T-helper 17 cell (primary cell): ENCODE measurements at regions not wholly inside any gene's neighbourhood (a gene's known extent, or its start where the extent isn't known, plus 50 kb on each side); places are given as distances from the start of the nearest gene placed in this dataset.

Experiments
- ATAC-seq: fragments of 150-1000 bp; cut with Tn5 transposase; 2 replicates; pipeline ENCODE4 v1.10.0; 2021; ENCODE audit warnings: mild to moderate bottlenecking, moderate library complexity
- DNase-seq, 3 donors: peaks; one replicate each; pipeline versions ENCODE4 v3.0.0 to v3.0.0-alpha.2; 2020 to 2021
- H3K9me3 ChIP-seq: one replicate; pipeline ENCODE4 v1.7.0; 2013; ENCODE audit warnings: low read length, mild to moderate bottlenecking; ENCODE audit not compliant: control insufficient read depth, poor library complexity, severe bottlenecking
- H3K27ac Mint-ChIP-seq: one replicate; pipeline ENCODE4 v1.8.0; 2022; ENCODE audit warnings: mild to moderate bottlenecking, moderate library complexity, mixed read lengths
- H3K27me3 Mint-ChIP-seq: one replicate; pipeline ENCODE4 v1.8.0; 2022; ENCODE audit warnings: mixed read lengths
- H3K36me3 Mint-ChIP-seq: one replicate; pipeline ENCODE4 v1.8.0; 2022; ENCODE audit warnings: low read depth, mixed read lengths
- H3K4me1 Mint-ChIP-seq: one replicate; pipeline ENCODE4 v1.8.0; 2022; ENCODE audit warnings: mild to moderate bottlenecking, mixed read lengths
- H3K4me3 Mint-ChIP-seq: one replicate; pipeline ENCODE4 v1.8.0; 2022; ENCODE audit warnings: mild to moderate bottlenecking, moderate library complexity, mixed read lengths

GRCh38 chr6:156559162-156559690 is 218.0 kb upstream of the ARID1B start:
- no peaks in the 10 kb centered on the region for H3K27me3 Mint-ChIP-seq
- ATAC-seq (no peak), DNase-seq (no peak)
- H3K4me1 Mint-ChIP-seq: peaks cover 6% of the 10 kb centered on the region
- no peak overlapping the region for H3K27ac Mint-ChIP-seq
- H3K4me3 Mint-ChIP-seq: no peak overlapping the region
- peaks cover 2% of the 10 kb centered on the region for H3K36me3 Mint-ChIP-seq
- no peaks in the 10 kb centered on the region for H3K9me3 ChIP-seq

GRCh38 chr6:156557911-156558259 is 219.3 kb upstream of the ARID1B start:
- H3K36me3 Mint-ChIP-seq: no peaks in the 10 kb centered on the region
- no peak for ATAC-seq

GRCh38 chr6:156557251-156557910 is 219.8 kb upstream of the ARID1B start:
- no peak overlapping the region for H3K27ac Mint-ChIP-seq
- DNase-seq: no peak
- H3K4me1 Mint-ChIP-seq: peaks cover 3% of the 10 kb centered on the region
- no peaks in the 10 kb centered on the region for H3K27me3 Mint-ChIP-seq
- no peak overlapping the region for H3K4me3 Mint-ChIP-seq
- H3K9me3 ChIP-seq: no peaks in the 10 kb centered on the region
- H3K36me3 Mint-ChIP-seq: no peaks in the 10 kb centered on the region
- ATAC-seq: no peak

More at GRCh38 chr6:156557911-156558259, 219.3 kb upstream of the ARID1B start:
- no peaks in the 10 kb centered on the region for H3K9me3 ChIP-seq
- DNase-seq: no peak
- Mint-ChIP-seq H3K27me3 (no peaks in the 10 kb centered on the region), H3K4me3 (no peak overlapping the region), H3K27ac (no peak overlapping the region), H3K4me1 (peaks cover 3% of the 10 kb centered on the region)

- H3K4me1 Mint-ChIP-seq: peaks cover 3% of the 10 kb centered on the region
- no peaks in the 10 kb centered on the region for H3K27me3 Mint-ChIP-seq
- DNase-seq: no peak
- no peaks in the 10 kb centered on the region for H3K9me3 ChIP-seq
- no peak for ATAC-seq
- no peaks in the 10 kb centered on the region for H3K36me3 Mint-ChIP-seq
- no peak overlapping the region for H3K4me3 Mint-ChIP-seq
- no peak overlapping the region for H3K27ac Mint-ChIP-seq
These were observed 220.4 kb upstream of the ARID1B start for GRCh38 chr6:156556811-156557210.

GRCh38 chr6:156555116-156555515 is 222.1 kb upstream of the ARID1B start:
- Mint-ChIP-seq H3K27ac (no peak overlapping the region), H3K36me3 (no peaks in the 10 kb centered on the region), H3K4me3 (no peak overlapping the region), H3K27me3 (no peaks in the 10 kb centered on the region), H3K4me1 (peaks cover 3% of the 10 kb centered on the region)
- no peak for DNase-seq
- H3K9me3 ChIP-seq: no peaks in the 10 kb centered on the region
- ATAC-seq: no peak

- Mint-ChIP-seq H3K36me3 (no peaks in the 10 kb centered on the region), H3K27me3 (peaks cover 2% of the 10 kb centered on the region), H3K27ac (no peak overlapping the region), H3K4me3 (no peak overlapping the region), H3K4me1 (peaks cover 3% of the 10 kb centered on the region)
- no peak for DNase-seq
- no peaks in the 10 kb centered on the region for H3K9me3 ChIP-seq
- ATAC-seq: no peak
These were observed 223.0 kb upstream of the ARID1B start for GRCh38 chr6:156554160-156554559.

- DNase-seq (no peak), ATAC-seq (no peak)
- no peak overlapping the region for H3K4me3 Mint-ChIP-seq
- H3K27ac Mint-ChIP-seq: no peak overlapping the region
- peaks cover 5% of the 10 kb centered on the region for H3K27me3 Mint-ChIP-seq
- peaks cover 3% of the 10 kb centered on the region for H3K4me1 Mint-ChIP-seq
- no peaks in the 10 kb centered on the region for H3K9me3 ChIP-seq
- no peaks in the 10 kb centered on the region for H3K36me3 Mint-ChIP-seq
These were observed 224.3 kb upstream of the ARID1B start for GRCh38 chr6:156552849-156553248.

- no peak for DNase-seq
- peaks cover 5% of the 10 kb centered on the region for H3K27me3 Mint-ChIP-seq
- peaks cover 3% of the 10 kb centered on the region for H3K4me1 Mint-ChIP-seq
- no peaks in the 10 kb centered on the region for H3K36me3 Mint-ChIP-seq
- no peak overlapping the region for H3K27ac Mint-ChIP-seq
- H3K9me3 ChIP-seq: no peaks in the 10 kb centered on the region
- no peak for ATAC-seq
- H3K4me3 Mint-ChIP-seq: no peak overlapping the region
These were observed 226.2 kb upstream of the ARID1B start for GRCh38 chr6:156550949-156551348.

GRCh38 chr6:156545931-156546330 is 231.2 kb upstream of the ARID1B start:
- Mint-ChIP-seq H3K36me3 (no peaks in the 10 kb centered on the region), H3K4me1 (no peaks in the 10 kb centered on the region), H3K4me3 (no peak overlapping the region), H3K27ac (no peak overlapping the region), H3K27me3 (peaks cover 16% of the 10 kb centered on the region)
- DNase-seq: no peak
- no peak for ATAC-seq
- H3K9me3 ChIP-seq: no peaks in the 10 kb centered on the region

- Mint-ChIP-seq H3K27ac (no peak overlapping the region), H3K4me1 (no peaks in the 10 kb centered on the region), H3K4me3 (no peak overlapping the region), H3K36me3 (no peaks in the 10 kb centered on the region), H3K27me3 (peaks cover 16% of the 10 kb centered on the region)
- DNase-seq (no peak), ATAC-seq (no peak)
- H3K9me3 ChIP-seq: no peaks in the 10 kb centered on the region
These were observed 232.2 kb upstream of the ARID1B start for GRCh38 chr6:156545021-156545420.

- ATAC-seq (no peak), DNase-seq (no peak)
- no peaks in the 10 kb centered on the region for H3K36me3 Mint-ChIP-seq
- H3K27ac Mint-ChIP-seq: no peak overlapping the region
- H3K4me3 Mint-ChIP-seq: no peak overlapping the region
- peaks cover 13% of the 10 kb centered on the region for H3K27me3 Mint-ChIP-seq
- H3K4me1 Mint-ChIP-seq: no peaks in the 10 kb centered on the region
- H3K9me3 ChIP-seq: no peaks in the 10 kb centered on the region
These were observed 233.1 kb upstream of the ARID1B start for GRCh38 chr6:156544046-156544445.

GRCh38 chr6:156543431-156543830 is 233.7 kb upstream of the ARID1B start:
- no peaks in the 10 kb centered on the region for H3K36me3 Mint-ChIP-seq
- H3K4me1 Mint-ChIP-seq: no peaks in the 10 kb centered on the region

GRCh38 chr6:156538875-156539660 is 238.1 kb upstream of the ARID1B start:
- no peak for ATAC-seq
- DNase-seq: no peak
- Mint-ChIP-seq H3K4me3 (no peak overlapping the region), H3K27ac (no peak overlapping the region), H3K27me3 (no peaks in the 10 kb centered on the region), H3K4me1 (peaks cover 5% of the 10 kb centered on the region), H3K36me3 (peaks cover 2% of the 10 kb centered on the region)
- H3K9me3 ChIP-seq: no peaks in the 10 kb centered on the region

More at GRCh38 chr6:156543431-156543830, 233.7 kb upstream of the ARID1B start:
- Mint-ChIP-seq H3K4me3 (no peak overlapping the region), H3K27me3 (peaks cover 10% of the 10 kb centered on the region), H3K27ac (no peak overlapping the region)
- ATAC-seq (no peak), DNase-seq (no peak)
- no peaks in the 10 kb centered on the region for H3K9me3 ChIP-seq

GRCh38 chr6:156534594-156534993 is 242.6 kb upstream of the ARID1B start:
- H3K27me3 Mint-ChIP-seq: no peaks in the 10 kb centered on the region

More at GRCh38 chr6:156534594-156534993, 242.6 kb upstream of the ARID1B start:
- H3K4me1 Mint-ChIP-seq: peaks cover 5% of the 10 kb centered on the region
- no peak overlapping the region for H3K27ac Mint-ChIP-seq
- no peak for DNase-seq
- no peak overlapping the region for H3K4me3 Mint-ChIP-seq
- H3K9me3 ChIP-seq: no peaks in the 10 kb centered on the region
- H3K36me3 Mint-ChIP-seq: peaks cover 2% of the 10 kb centered on the region
- no peak for ATAC-seq
